DND-41 (cell line): ENCODE measurements at regions not wholly inside any gene's neighbourhood (a gene's known extent, or its start where the extent isn't known, plus 50 kb on each side); places are given as distances from the start of the nearest gene placed in this dataset.

ENCODE experiments used
- ATAC-seq: fragments of 200-7000 bp; cut with Tn5 transposase; 3 replicates; pipeline ENCODE4 v1.9.1; 2021; ENCODE audit warnings: low read depth; ENCODE audit not compliant: insufficient read depth
- DNase-seq: peaks from one replicate; pipeline ENCODE4 v3.0.0-alpha.2; 2020
- H2AFZ ChIP-seq: 2 replicates; pipeline ENCODE4 v1.6.0; 2012; ENCODE audit warnings: low read depth, low read length
- H3K27ac ChIP-seq: 2 replicates; pipeline ENCODE4 v1.5.1; 2012; ENCODE audit warnings: low read length, inconsistent platforms
- H3K27me3 ChIP-seq: fragments of 200-600 bp; sonication (generic); 2 replicates; pipeline ENCODE4 v1.6.0; 2012; ENCODE audit warnings: low read length, mild to moderate bottlenecking, inconsistent platforms; ENCODE audit not compliant: insufficient read depth, poor library complexity
- H3K36me3 ChIP-seq: 2 replicates; pipeline ENCODE4 v1.5.1; 2012; ENCODE audit warnings: low read length, inconsistent platforms; ENCODE audit not compliant: insufficient read depth
- H3K4me1 ChIP-seq: 2 replicates; pipeline ENCODE4 v1.5.1; 2012; ENCODE audit warnings: mild to moderate bottlenecking, low read length; ENCODE audit not compliant: insufficient read depth
- H3K4me2 ChIP-seq: 2 replicates; pipeline ENCODE4 v1.6.0; 2012; ENCODE audit warnings: mild to moderate bottlenecking, moderate library complexity, low read length, inconsistent platforms; ENCODE audit not compliant: insufficient read depth
- H3K4me3 ChIP-seq, 2 experiments: fragments of 200-600 bp in 1 of 2; shearing (Covaris generic) in 1 of 2; 2 replicates each; pipeline ENCODE4 v1.5.1; 2012 to 2016; ENCODE audit warnings: inconsistent platforms in 2 of 2, low read length in 2 of 2, mild to moderate bottlenecking in 2 of 2, low read depth in 1 of 2, moderate library complexity in 1 of 2
- H3K79me2 ChIP-seq: 2 replicates; pipeline ENCODE4 v1.6.0; 2012; ENCODE audit warnings: low read length, inconsistent platforms; ENCODE audit not compliant: insufficient read depth
- H3K9ac ChIP-seq: 2 replicates; pipeline ENCODE4 v1.6.0; 2012; ENCODE audit warnings: low read depth, mild to moderate bottlenecking, inconsistent platforms, low read length, moderate library complexity
- H3K9me3 ChIP-seq: 2 replicates; pipeline ENCODE4 v1.5.1; 2012; ENCODE audit warnings: low read length, moderate library complexity, mild to moderate bottlenecking, inconsistent platforms; ENCODE audit not compliant: insufficient read depth, severe bottlenecking
- H4K20me1 ChIP-seq: 2 replicates; pipeline ENCODE4 v1.6.0; 2012; ENCODE audit warnings: low read length; ENCODE audit not compliant: insufficient read depth
- CTCF ChIP-seq: IDR thresholded peaks from 2 replicates; pipeline ENCODE4 v1.5.1; 2012; ENCODE audit warnings: borderline replicate concordance, low read length, moderate library complexity, mild to moderate bottlenecking; ENCODE audit not compliant: poor library complexity, severe bottlenecking; ENCODE audit errors: extremely low read depth
- EZH2 ChIP-seq: IDR thresholded peaks from 3 replicates; pipeline ENCODE4 v1.6.1; 2012; ENCODE audit warnings: borderline replicate concordance, low read depth, mild to moderate bottlenecking, moderate library complexity, low read length, inconsistent platforms; ENCODE audit not compliant: severe bottlenecking

DNA sequence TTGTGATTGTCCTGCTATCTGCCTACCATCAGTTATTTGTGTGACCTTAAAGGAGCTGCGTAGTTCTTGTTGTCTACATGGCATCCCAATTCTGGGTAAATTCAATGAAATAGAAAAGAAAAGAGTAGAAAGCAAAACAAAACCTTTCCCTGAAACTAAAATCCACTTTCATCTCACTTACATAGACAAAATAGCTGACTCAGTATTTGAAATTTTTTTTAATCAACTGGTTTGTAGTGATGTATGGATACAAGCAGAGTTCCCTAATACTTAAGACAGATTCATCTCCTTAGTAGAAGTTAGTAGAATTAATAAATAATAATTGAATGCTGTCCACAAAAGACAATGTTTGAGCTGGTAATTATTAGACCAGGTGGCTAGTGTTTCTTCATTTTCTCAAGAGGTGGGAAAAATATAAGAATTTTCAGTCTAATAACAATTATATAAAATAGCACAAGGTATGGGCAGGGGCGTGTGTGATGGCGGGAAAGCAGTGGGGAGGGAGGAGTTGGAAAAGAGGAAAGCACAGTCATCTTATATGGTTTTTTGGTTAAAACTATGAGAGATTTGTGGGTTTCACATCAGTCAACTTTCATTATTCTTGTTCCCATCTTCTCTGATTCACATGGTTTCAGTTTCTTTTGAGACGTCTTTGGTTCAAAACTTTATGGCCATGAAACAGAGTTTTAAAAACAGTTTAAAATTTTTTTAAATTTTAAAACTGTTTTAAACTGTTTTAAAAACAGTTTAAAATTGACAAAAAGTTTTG lies 275.2 kb downstream of the SPRY1 start:
- Histone ChIP-seq H3K4me3 (no peak overlapping the region), H3K27ac (no peak overlapping the region), H3K4me2 (no peak overlapping the region), H3K36me3 (no peaks in the 10 kb centered on the region), H4K20me1 (no peaks in the 10 kb centered on the region), H3K9ac (no peak overlapping the region), H3K9me3 (no peaks in the 10 kb centered on the region), H2AFZ (no peak overlapping the region), H3K27me3 (no peaks in the 10 kb centered on the region), H3K4me1 (no peaks in the 10 kb centered on the region), H3K79me2 (no peaks in the 10 kb centered on the region)
- ATAC-seq (peak; percentile 66), DNase-seq (no peak)
- TF ChIP-seq EZH2 (no peak), CTCF (no peak)

DNA sequence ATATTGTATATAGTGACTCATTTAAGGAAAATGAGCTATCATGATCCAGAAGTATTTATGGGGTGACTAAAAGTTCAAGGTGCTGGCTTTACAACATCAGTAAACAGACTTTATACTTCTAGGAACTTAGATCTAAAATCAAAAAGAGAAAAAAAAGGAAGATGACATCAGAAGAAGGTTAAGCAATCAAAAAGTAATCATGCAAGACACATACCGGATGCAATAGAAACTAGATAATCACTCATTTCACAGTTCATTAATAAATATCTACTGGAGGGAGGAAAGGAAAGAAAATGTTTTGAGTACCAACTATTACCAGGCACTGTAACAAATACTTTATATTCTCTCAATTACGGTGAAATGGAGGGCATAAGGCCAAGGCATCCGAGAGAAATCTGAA lies 276.4 kb downstream of the SPRY1 start:
- H3K4me3 ChIP-seq, result no peak overlapping the region
- no peak overlapping the region for H3K9ac ChIP-seq
- no peak overlapping the region for H2AFZ ChIP-seq
- H3K27ac ChIP-seq, result no peak overlapping the region
- no peaks in the 10 kb centered on the region for H3K36me3 ChIP-seq
- no peak for ATAC-seq
- H3K79me2 ChIP-seq, result no peaks in the 10 kb centered on the region
- H3K4me1 ChIP-seq, result no peaks in the 10 kb centered on the region
- no peak overlapping the region for H3K4me2 ChIP-seq
- TF ChIP-seq EZH2 (no peak), CTCF (no peak)
- DNase-seq, result no peak
- no peaks in the 10 kb centered on the region for H4K20me1 ChIP-seq
- no peaks in the 10 kb centered on the region for H3K9me3 ChIP-seq
- no peaks in the 10 kb centered on the region for H3K27me3 ChIP-seq

DNA sequence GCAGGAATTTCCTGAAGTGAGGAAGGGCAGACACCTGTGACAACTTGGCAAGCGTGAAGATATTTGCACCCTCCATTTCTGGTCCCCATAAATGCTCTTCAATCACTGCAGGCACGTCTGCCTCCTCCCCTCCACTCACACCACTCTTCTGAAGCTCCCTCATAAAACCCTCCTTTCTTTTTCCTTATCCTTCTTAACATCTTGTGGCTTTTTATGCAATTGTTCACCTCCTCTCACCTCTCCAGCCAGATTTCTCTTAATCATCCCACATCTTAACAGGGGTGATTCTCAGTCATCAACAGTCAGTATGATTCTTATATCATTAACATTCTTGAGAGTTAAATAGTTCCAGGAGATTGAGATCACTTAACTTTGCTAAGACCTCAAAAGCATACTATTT lies 277.4 kb downstream of the SPRY1 start:
- Histone ChIP-seq H4K20me1 (no peaks in the 10 kb centered on the region), H3K27me3 (no peaks in the 10 kb centered on the region), H3K36me3 (no peaks in the 10 kb centered on the region), H3K4me3 (no peak overlapping the region), H3K27ac (no peak overlapping the region), H3K79me2 (no peaks in the 10 kb centered on the region), H3K4me2 (no peak overlapping the region), H3K9ac (no peak overlapping the region), H3K4me1 (no peaks in the 10 kb centered on the region), H3K9me3 (no peaks in the 10 kb centered on the region), H2AFZ (no peak overlapping the region)
- TF ChIP-seq EZH2 (no peak), CTCF (no peak)
- DNase-seq (no peak), ATAC-seq (no peak)
